Epithelial cell of proximal tubule (primary cell): ENCODE measurements at regions not wholly inside any gene's neighbourhood (a gene's known extent, or its start where the extent isn't known, plus 50 kb on each side); places are given as distances from the start of the nearest gene placed in this dataset.
"Not testable (repeated sequence)": the region's sequence is repeated elsewhere in the genome, so short reads cannot be mapped to it uniquely, and the experiment has no call there.

Source experiments
- DNase-seq: peaks from one replicate; pipeline ENCODE4 v3.0.0-alpha.2; 2011; ENCODE audit warnings: low read depth
- H3K4me3 ChIP-seq: 2 replicates; pipeline ENCODE4 v1.5.1; 2011; ENCODE audit warnings: low read depth, mild to moderate bottlenecking, low read length
- CTCF ChIP-seq: conservative IDR thresholded peaks from 2 replicates; pipeline ENCODE4 v1.5.1; 2012; ENCODE audit warnings: low read depth, mild to moderate bottlenecking, low read length

DNA sequence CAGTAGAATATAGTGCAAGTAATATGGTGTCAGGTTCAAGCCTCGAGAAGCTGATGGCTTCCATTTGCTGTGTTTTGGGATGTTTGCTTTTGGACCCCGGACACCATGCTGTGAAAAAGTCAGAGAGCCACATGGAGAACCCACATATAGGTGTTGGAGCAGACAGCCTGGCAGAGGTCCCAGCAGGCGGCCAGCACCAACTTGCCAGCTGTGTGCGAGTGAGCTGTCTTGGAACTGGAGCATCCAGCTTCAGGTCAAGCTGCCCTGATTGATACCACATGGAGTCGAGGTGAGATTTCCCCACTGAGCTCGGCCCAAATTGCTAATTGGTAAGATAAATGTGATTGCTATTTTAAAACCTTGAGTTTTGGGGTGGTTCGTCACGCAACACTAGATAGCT lies 185.7 kb upstream of the TBL1XR1 start:
- DNase-seq, result no peak
- no peak for TF ChIP-seq CTCF
- H3K4me3 ChIP-seq, result no peak overlapping the region

GRCh38 chr3:177385186-177385585 lies 187.9 kb upstream of the TBL1XR1 start:
- H3K4me3 ChIP-seq, result no peak overlapping the region
- no peak for TF ChIP-seq CTCF
- DNase-seq, result no peak

- TF ChIP-seq CTCF, result no peak
- no peak overlapping the region for H3K4me3 ChIP-seq
- peak; percentile 40 for DNase-seq
Observed at GRCh38 chr3:177385831-177386301, 188.6 kb upstream of the TBL1XR1 start.

DNA sequence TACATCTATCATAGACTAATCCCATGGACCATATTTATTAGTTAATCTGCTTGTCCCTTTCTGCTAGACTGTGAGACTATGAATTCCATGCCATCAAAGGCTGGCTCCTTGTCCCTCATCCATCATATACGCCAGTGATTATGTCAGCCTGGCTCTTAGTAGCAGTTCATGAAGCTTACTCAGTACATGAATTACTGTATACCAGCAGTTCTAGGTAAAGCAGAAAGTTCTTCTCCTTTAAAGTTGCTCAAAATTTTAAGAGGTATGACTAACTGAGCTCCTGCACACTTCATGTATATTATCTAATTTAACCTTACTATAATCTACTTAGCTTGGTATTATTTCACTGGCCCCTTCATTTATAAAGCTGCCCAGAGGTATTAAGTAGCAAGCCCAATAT lies 190.9 kb upstream of the TBL1XR1 start:
- TF ChIP-seq CTCF, result no peak
- DNase-seq, result no peak
- H3K4me3 ChIP-seq, result no peak overlapping the region

- H3K4me3 ChIP-seq, result not testable (repeated sequence)
Observed at GRCh38 chr3:177394231-177395024, 197.1 kb upstream of the TBL1XR1 start.

DNA sequence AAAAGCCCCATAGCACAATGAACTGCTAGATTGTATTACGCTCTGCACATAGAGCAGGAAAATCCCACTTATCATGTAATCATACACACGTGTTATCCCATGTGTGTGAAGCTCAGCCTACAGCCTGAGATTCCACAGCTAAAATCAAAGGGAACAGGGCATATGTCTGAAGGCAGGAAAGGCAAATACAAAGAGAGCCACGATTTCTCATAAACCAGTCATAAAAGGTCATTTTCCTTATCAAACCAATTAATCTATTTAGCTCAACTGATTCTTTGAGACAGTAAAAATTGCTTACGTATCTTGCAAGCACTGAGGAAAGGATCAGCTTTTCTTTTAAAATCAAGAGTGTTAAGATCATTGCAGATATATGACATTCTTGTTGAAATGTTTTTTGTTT lies 199.5 kb upstream of the TBL1XR1 start:
- H3K4me3 ChIP-seq, result no peak overlapping the region
- DNase-seq, result no peak
- TF ChIP-seq CTCF, result no peak

More at GRCh38 chr3:177394231-177395024, 197.1 kb upstream of the TBL1XR1 start:
- DNase-seq, result not testable (repeated sequence)

GRCh38 chr3:177401375-177401774 lies 204.1 kb upstream of the TBL1XR1 start:
- no peak for DNase-seq
- no peak overlapping the region for H3K4me3 ChIP-seq
- no peak for TF ChIP-seq CTCF
